ENCODE measurements at regions not wholly inside any gene's neighbourhood (a gene's known extent, or its start where the extent isn't known, plus 50 kb on each side); places are given as distances from the start of the nearest gene placed in this dataset.
"Not testable (repeated sequence)": the region's sequence is repeated elsewhere in the genome, so short reads cannot be mapped to it uniquely, and the experiment has no call there.

DNA sequence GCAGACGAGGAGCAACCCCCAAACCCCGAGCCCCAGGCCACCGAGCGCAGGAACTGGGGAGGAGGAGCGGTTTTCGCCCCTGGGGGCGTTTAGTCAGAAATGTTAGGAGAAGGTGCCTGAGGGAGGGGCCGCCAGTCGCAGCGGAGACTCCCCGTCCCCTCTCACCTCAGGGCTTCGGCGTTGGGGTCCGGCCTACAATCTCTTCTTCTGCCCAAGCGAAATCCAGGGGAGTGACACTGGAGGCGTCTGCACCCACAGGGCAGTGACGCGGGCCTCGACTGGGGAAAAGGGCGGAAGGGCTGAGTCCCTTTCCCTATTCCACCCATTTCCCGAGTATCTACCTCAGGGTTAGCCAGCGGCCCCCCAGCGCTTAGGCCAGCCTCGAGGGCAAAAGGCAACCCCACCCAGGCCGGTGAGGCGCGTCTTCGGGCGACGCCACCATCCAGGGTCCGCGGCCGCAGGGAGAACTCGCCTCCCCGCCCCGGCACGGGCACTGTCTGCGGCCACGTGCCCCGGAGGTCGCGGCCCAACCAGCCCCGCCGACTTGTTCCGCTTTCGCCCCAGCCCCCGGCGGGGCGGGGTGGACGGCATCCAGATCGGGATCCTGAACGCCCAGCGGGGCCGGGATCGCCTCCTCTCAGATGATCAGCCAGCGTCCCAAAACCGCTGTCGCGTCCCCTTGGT, 118.7 kb upstream of the BARHL2 start:
- no peak overlapping the region for H3K27ac Mint-ChIP-seq
- peaks cover 95% of the 10 kb centered on the region for H3K27me3 Mint-ChIP-seq (ENCODE audit: low read depth)
- H3K36me3 Mint-ChIP-seq (ENCODE audit: low read depth): peaks cover 2% of the 10 kb centered on the region
- peaks cover 5% of the 10 kb centered on the region for H3K4me1 Mint-ChIP-seq (ENCODE audit: low read depth)
- no peaks in the 10 kb centered on the region for H3K9me3 Mint-ChIP-seq
- H3K4me3 Mint-ChIP-seq: no peak overlapping the region

- Mint-ChIP-seq H3K27ac (no peak overlapping the region), H3K9me3 (no peaks in the 10 kb centered on the region), H3K36me3 (ENCODE audit: low read depth) (peaks cover 2% of the 10 kb centered on the region), H3K4me1 (ENCODE audit: low read depth) (peaks cover 5% of the 10 kb centered on the region), H3K27me3 (ENCODE audit: low read depth) (peaks cover 94% of the 10 kb centered on the region), H3K4me3 (no peak overlapping the region)
These were observed 118.0 kb upstream of the BARHL2 start for GRCh38 chr1:90834886-90835660.

- Mint-ChIP-seq H3K9me3 (no peaks in the 10 kb centered on the region), H3K27ac (no peak overlapping the region), H3K4me3 (no peak overlapping the region), H3K36me3 (ENCODE audit: low read depth) (peaks cover 2% of the 10 kb centered on the region), H3K4me1 (ENCODE audit: low read depth) (peaks cover 5% of the 10 kb centered on the region), H3K27me3 (ENCODE audit: low read depth) (peaks cover 94% of the 10 kb centered on the region)
These were observed 117.3 kb upstream of the BARHL2 start for GRCh38 chr1:90834354-90834885.

DNA sequence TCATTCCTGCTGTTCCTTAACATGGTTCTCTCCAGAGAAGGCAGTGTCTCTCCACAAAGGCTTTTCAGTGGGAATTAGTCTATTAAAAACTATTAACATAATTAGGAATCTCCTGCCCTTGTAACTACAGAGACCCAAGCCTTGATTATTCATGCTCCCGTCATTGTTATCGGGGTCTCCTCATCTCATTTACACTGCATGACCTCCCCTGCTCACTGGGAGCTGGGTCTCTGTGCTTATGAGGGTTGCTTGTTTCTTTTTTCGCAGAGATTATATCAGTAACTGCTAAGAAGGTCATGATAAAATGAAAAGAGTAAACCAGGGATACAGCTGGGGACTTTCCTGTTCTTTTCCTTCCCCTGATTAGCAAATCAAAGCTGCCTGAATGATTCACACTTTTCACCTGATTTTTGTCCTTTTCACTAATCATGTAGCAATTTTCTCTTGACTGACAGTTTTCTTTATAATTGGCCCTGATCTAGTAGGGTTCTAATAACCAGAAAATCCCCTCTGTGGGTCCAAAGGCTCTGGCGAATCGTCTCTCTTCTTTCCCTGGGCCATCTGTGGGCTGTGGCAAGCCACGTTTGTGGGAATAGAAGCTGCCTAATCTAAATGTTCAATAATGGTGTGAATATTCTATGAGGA, 116.5 kb upstream of the BARHL2 start:
- no peak overlapping the region for H3K27ac Mint-ChIP-seq
- peaks cover 2% of the 10 kb centered on the region for H3K36me3 Mint-ChIP-seq (ENCODE audit: low read depth)
- H3K27me3 Mint-ChIP-seq (ENCODE audit: low read depth): peaks cover 92% of the 10 kb centered on the region
- peaks cover 3% of the 10 kb centered on the region for H3K4me1 Mint-ChIP-seq (ENCODE audit: low read depth)
- H3K4me3 Mint-ChIP-seq: no peak overlapping the region
- H3K9me3 Mint-ChIP-seq: no peaks in the 10 kb centered on the region

DNA sequence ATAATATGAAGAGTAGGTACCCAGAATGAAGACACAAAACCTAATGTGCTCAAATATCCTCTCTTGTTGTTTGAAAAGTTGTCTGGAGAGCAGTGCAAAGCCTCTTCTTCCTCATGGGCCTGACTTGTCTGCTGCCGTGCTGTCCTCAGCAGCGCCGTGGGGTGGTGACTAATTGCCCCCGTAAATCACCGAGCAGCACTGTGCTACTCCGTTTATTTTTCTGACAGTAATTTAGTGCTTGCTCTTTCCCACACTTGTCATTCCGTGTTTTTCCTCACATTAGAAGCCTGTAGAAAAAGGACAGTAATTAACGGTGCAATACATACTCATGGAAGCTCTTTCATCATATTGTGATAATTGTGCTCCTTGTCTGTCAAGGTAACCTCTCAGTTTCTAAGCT, 114.8 kb upstream of the BARHL2 start:
- Mint-ChIP-seq H3K36me3 (ENCODE audit: low read depth) (peaks cover 2% of the 10 kb centered on the region), H3K27me3 (ENCODE audit: low read depth) (peaks cover 89% of the 10 kb centered on the region), H3K9me3 (no peaks in the 10 kb centered on the region), H3K27ac (no peak overlapping the region), H3K4me1 (ENCODE audit: low read depth) (peaks cover 3% of the 10 kb centered on the region), H3K4me3 (no peak overlapping the region)

DNA sequence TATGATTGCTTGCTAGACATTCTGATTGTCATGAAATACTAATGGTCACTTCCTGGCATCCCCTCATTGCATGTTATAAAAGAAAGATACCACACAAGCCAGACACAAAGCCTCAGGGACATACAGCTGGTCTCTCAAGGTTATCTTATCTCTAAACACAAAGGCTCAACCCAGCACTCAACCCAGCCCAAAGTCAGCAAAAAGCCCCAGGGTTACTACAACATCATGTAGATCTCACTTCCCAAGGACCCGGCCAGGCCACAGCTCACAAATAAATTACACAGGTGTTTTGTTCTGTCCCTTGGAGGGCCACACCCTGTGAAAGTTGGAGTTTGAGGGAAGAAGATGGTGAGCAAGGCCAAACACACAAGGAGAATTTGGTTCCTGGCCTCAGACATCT, 109.7 kb upstream of the BARHL2 start:
- Mint-ChIP-seq H3K4me1 (ENCODE audit: low read depth) (no peaks in the 10 kb centered on the region), H3K36me3 (ENCODE audit: low read depth) (no peaks in the 10 kb centered on the region), H3K27ac (no peak overlapping the region), H3K27me3 (ENCODE audit: low read depth) (peaks cover 46% of the 10 kb centered on the region), H3K4me3 (no peak overlapping the region), H3K9me3 (no peaks in the 10 kb centered on the region)

GRCh38 chr1:90826024-90826423, 108.9 kb upstream of the BARHL2 start:
- H3K27ac Mint-ChIP-seq: no peak overlapping the region
- peaks cover 38% of the 10 kb centered on the region for H3K27me3 Mint-ChIP-seq (ENCODE audit: low read depth)
- no peaks in the 10 kb centered on the region for H3K9me3 Mint-ChIP-seq
- no peaks in the 10 kb centered on the region for H3K36me3 Mint-ChIP-seq (ENCODE audit: low read depth)
- no peaks in the 10 kb centered on the region for H3K4me1 Mint-ChIP-seq (ENCODE audit: low read depth)
- H3K4me3 Mint-ChIP-seq: no peak overlapping the region

GRCh38 chr1:90824551-90824950, 107.4 kb upstream of the BARHL2 start:
- Mint-ChIP-seq H3K27ac (no peak overlapping the region), H3K9me3 (no peaks in the 10 kb centered on the region), H3K4me3 (no peak overlapping the region), H3K4me1 (ENCODE audit: low read depth) (no peaks in the 10 kb centered on the region), H3K36me3 (ENCODE audit: low read depth) (no peaks in the 10 kb centered on the region), H3K27me3 (ENCODE audit: low read depth) (peaks cover 24% of the 10 kb centered on the region)

DNA sequence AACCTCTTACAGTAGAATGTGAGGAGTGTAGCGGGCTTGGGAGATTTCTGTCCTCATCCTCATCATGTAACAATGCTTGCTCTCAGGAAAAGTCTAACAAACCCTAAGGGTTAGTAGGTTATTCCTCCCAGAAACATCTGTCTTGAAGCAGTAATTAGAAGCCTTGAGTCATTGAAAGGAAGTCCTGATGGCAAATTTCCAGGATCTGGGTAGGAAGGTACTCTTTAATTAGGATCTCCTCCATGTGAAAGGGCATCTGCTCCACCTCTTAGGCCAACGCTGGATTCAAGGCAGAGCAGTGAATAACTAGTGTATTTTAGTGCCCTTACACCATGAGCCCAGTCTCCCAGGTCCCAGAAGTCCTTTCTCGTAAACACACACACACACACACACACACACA, 106.6 kb upstream of the BARHL2 start:
- H3K4me3 Mint-ChIP-seq: no peak overlapping the region
- H3K9me3 Mint-ChIP-seq: no peaks in the 10 kb centered on the region
- no peaks in the 10 kb centered on the region for H3K36me3 Mint-ChIP-seq (ENCODE audit: low read depth)
- no peak overlapping the region for H3K27ac Mint-ChIP-seq
- H3K27me3 Mint-ChIP-seq (ENCODE audit: low read depth): peaks cover 16% of the 10 kb centered on the region
- no peaks in the 10 kb centered on the region for H3K4me1 Mint-ChIP-seq (ENCODE audit: low read depth)

DNA sequence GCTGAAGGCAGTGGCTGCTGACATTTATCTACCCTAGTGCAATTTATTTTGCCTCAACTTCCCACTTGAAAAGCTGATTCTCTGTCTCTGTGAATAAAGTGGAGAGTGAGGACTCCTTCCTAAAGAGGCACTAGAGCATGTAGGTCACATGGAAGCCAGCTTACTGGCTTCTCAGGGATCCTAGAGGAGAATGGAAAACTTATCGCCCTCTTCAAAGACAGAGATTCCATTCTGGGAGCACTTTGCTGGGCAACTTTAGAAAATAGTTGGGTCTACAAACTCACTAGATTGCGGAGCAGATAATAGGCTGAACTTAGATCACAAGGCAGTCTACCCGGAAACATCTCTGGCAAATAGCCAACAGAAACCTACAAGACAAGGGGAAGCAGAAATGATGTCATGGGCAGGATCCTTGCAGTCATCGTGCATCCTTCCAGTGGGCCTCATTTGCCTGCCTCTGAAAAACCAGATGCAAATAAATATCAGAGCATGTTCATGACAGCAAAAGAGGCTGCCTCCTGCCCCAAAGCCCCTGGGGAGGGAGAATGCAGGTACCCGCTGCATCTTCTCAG, 104.8 kb upstream of the BARHL2 start:
- Mint-ChIP-seq H3K27ac (no peak overlapping the region), H3K27me3 (ENCODE audit: low read depth) (peaks cover 5% of the 10 kb centered on the region), H3K4me1 (ENCODE audit: low read depth) (no peaks in the 10 kb centered on the region), H3K9me3 (no peaks in the 10 kb centered on the region), H3K36me3 (ENCODE audit: low read depth) (no peaks in the 10 kb centered on the region), H3K4me3 (no peak overlapping the region)

DNA sequence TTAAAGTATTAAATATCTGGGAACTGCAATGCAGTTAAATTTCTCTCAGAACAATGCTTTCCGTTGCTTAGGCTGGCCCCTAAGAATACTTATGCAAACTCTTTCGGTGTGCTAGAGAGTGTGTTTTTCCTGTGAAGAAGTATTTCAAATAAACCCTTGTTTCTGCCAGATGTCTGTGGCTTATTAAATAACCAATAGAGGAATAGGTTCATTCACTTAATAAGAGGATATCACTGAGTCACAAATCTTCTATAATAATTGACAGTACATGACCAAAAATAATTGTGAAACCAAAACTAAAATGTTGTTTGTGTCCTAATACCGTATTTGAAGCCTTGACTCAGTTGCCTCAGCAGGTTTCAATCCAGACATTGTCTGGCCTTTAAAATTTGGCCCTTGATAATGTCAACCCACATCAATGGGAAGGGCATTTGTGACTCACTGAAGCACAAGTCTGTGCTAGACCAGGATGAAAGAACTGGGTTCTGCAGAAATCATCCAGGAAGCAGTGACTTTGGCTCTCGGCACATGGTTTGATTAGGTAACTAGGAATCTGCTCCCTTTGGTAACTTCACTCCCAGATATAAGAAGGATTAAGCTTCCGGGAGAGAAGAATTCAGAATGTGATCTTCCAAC, 104.2 kb upstream of the BARHL2 start:
- Mint-ChIP-seq H3K27ac (no peak overlapping the region), H3K36me3 (ENCODE audit: low read depth) (no peaks in the 10 kb centered on the region), H3K27me3 (ENCODE audit: low read depth) (no peaks in the 10 kb centered on the region), H3K4me3 (no peak overlapping the region), H3K9me3 (no peaks in the 10 kb centered on the region), H3K4me1 (ENCODE audit: low read depth) (no peaks in the 10 kb centered on the region)

- Mint-ChIP-seq H3K4me1 (ENCODE audit: low read depth) (no peaks in the 10 kb centered on the region), H3K4me3 (no peak overlapping the region), H3K9me3 (no peaks in the 10 kb centered on the region), H3K36me3 (ENCODE audit: low read depth) (no peaks in the 10 kb centered on the region), H3K27me3 (ENCODE audit: low read depth) (no peaks in the 10 kb centered on the region), H3K27ac (no peak overlapping the region)
These were observed 103.6 kb upstream of the BARHL2 start for GRCh38 chr1:90820745-90821144.

- no peak overlapping the region for H3K27ac Mint-ChIP-seq
- no peak overlapping the region for H3K4me3 Mint-ChIP-seq
- H3K4me1 Mint-ChIP-seq (ENCODE audit: low read depth): no peaks in the 10 kb centered on the region
- no peaks in the 10 kb centered on the region for H3K9me3 Mint-ChIP-seq
- no peaks in the 10 kb centered on the region for H3K36me3 Mint-ChIP-seq (ENCODE audit: low read depth)
- no peaks in the 10 kb centered on the region for H3K27me3 Mint-ChIP-seq (ENCODE audit: low read depth)
These were observed 100.3 kb upstream of the BARHL2 start for GRCh38 chr1:90817399-90817798.

- not testable (repeated sequence) for H3K9me3 Mint-ChIP-seq; H3K4me1 Mint-ChIP-seq (ENCODE audit: low read depth); H3K4me3 Mint-ChIP-seq; H3K27ac Mint-ChIP-seq; H3K36me3 Mint-ChIP-seq (ENCODE audit: low read depth)
- peaks cover 10% of the 10 kb centered on the region for H3K27me3 Mint-ChIP-seq (ENCODE audit: low read depth)
These were observed 95.1 kb upstream of the BARHL2 start for GRCh38 chr1:90812237-90812636.
